ENCODE measurements at regions not wholly inside any gene's neighbourhood (a gene's known extent, or its start where the extent isn't known, plus 50 kb on each side); places are given as distances from the start of the nearest gene placed in this dataset.

DNA sequence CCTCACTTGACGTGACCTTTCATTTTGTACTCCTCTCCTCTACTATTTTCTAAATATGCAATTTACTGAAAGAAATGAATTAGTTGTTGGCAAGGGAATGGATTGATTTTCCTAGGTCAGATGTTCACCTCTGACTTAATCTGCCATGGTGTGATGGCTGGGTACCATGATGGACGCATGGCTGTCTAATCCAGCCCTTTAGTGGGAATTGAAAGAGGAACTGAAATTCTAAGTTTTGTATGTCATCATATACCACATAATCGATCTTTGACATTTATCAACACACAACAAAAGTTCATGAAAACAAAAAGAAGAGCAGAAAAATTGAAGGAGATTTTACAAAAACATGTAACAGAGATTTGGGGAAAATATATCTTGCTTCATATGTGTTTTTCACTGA lies 331.3 kb upstream of the SNX7 start:
- Mint-ChIP-seq H3K4me1 (peaks cover 6% of the 10 kb centered on the region), H3K9me3 (no peaks in the 10 kb centered on the region), H3K27ac (no peak overlapping the region), H3K27me3 (ENCODE audit: low read depth) (peaks cover 5% of the 10 kb centered on the region), H3K4me3 (no peak overlapping the region), H3K36me3 (ENCODE audit: low read depth) (no peaks in the 10 kb centered on the region)
- TF ChIP-seq, protein P1, sequence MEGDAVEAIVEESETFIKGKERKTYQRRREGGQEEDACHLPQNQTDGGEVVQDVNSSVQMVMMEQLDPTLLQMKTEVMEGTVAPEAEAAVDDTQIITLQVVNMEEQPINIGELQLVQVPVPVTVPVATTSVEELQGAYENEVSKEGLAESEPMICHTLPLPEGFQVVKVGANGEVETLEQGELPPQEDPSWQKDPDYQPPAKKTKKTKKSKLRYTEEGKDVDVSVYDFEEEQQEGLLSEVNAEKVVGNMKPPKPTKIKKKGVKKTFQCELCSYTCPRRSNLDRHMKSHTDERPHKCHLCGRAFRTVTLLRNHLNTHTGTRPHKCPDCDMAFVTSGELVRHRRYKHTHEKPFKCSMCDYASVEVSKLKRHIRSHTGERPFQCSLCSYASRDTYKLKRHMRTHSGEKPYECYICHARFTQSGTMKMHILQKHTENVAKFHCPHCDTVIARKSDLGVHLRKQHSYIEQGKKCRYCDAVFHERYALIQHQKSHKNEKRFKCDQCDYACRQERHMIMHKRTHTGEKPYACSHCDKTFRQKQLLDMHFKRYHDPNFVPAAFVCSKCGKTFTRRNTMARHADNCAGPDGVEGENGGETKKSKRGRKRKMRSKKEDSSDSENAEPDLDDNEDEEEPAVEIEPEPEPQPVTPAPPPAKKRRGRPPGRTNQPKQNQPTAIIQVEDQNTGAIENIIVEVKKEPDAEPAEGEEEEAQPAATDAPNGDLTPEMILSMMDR (IDR thresholded peaks at IDR 0.05; ENCODE audit: unreplicated experiment in 3 of 3), result no peak

- TF ChIP-seq, protein P1 (IDR thresholded peaks at IDR 0.05; ENCODE audit: unreplicated experiment in 3 of 3), result no peak
- H3K36me3 Mint-ChIP-seq (ENCODE audit: low read depth), result no peaks in the 10 kb centered on the region
- H3K4me3 Mint-ChIP-seq, result no peak overlapping the region
- peaks cover 6% of the 10 kb centered on the region for H3K4me1 Mint-ChIP-seq
- no peaks in the 10 kb centered on the region for H3K9me3 Mint-ChIP-seq
- no peak overlapping the region for H3K27ac Mint-ChIP-seq
- peaks cover 5% of the 10 kb centered on the region for H3K27me3 Mint-ChIP-seq (ENCODE audit: low read depth)
Measured at GRCh38 chr1:98328855-98329254, 332.7 kb upstream of the SNX7 start.

- Mint-ChIP-seq H3K36me3 (ENCODE audit: low read depth) (no peaks in the 10 kb centered on the region), H3K4me3 (no peak overlapping the region), H3K9me3 (no peaks in the 10 kb centered on the region), H3K27ac (no peak overlapping the region), H3K4me1 (peaks cover 15% of the 10 kb centered on the region), H3K27me3 (ENCODE audit: low read depth) (no peaks in the 10 kb centered on the region)
- TF ChIP-seq, protein P1 (IDR thresholded peaks at IDR 0.05; ENCODE audit: unreplicated experiment in 3 of 3), result no peak
Measured at GRCh38 chr1:98327220-98327861, 334.2 kb upstream of the SNX7 start.

GRCh38 chr1:98325646-98326440 lies 335.7 kb upstream of the SNX7 start:
- H3K4me1 Mint-ChIP-seq, result peaks cover 10% of the 10 kb centered on the region
- no peaks in the 10 kb centered on the region for H3K36me3 Mint-ChIP-seq (ENCODE audit: low read depth)
- H3K27ac Mint-ChIP-seq, result no peak overlapping the region
- no peak overlapping the region for H3K4me3 Mint-ChIP-seq
- no peaks in the 10 kb centered on the region for H3K9me3 Mint-ChIP-seq
- TF ChIP-seq, protein P1 (IDR thresholded peaks at IDR 0.05; ENCODE audit: unreplicated experiment in 3 of 3), result no peak
- H3K27me3 Mint-ChIP-seq (ENCODE audit: low read depth), result no peaks in the 10 kb centered on the region

DNA sequence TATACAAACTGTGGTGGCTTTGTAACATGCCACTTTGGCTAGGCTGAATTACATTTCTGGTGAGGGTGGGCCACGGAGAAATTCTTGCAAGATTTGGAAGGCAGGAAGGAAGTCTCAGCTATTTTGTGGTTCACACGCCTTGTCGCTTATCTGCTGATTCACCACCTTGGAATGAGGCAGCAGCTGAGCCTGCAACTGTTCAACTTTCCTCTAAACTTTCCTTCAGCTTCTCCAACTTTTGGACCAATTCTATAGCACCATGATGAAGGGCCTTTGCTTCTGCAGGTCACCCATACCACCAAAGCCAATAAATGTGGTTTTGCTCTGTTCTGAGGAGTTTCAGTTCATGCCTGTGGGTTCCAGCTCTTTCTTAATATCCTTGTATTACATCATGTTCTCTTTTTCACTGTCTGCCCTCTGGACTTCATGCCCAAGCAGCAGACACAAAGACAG lies 337.6 kb upstream of the SNX7 start:
- TF ChIP-seq, protein P1 (IDR thresholded peaks at IDR 0.05; ENCODE audit: unreplicated experiment in 3 of 3), result no peak
- no peaks in the 10 kb centered on the region for H3K36me3 Mint-ChIP-seq (ENCODE audit: low read depth)
- no peaks in the 10 kb centered on the region for H3K27me3 Mint-ChIP-seq (ENCODE audit: low read depth)

More for the DNA sequence above, 337.6 kb upstream of the SNX7 start:
- H3K4me3 Mint-ChIP-seq, result no peak overlapping the region
- H3K4me1 Mint-ChIP-seq, result peaks cover 9% of the 10 kb centered on the region
- H3K9me3 Mint-ChIP-seq, result no peaks in the 10 kb centered on the region
- H3K27ac Mint-ChIP-seq, result no peak overlapping the region

Data from nephron (organoid).